GM21529 (cell line): ENCODE measurements at regions not wholly inside any gene's neighbourhood (a gene's known extent, or its start where the extent isn't known, plus 50 kb on each side); places are given as distances from the start of the nearest gene placed in this dataset.

Experiments used
- ATAC-seq: cut with Tn5 transposase; IDR thresholded peaks from one replicate; pipeline ENCODE4 v1.9.1; 2021; ENCODE audit not compliant: unreplicated experiment

GRCh38 chr3:180332608-180333007 lies 269.4 kb upstream of the TTC14 start:
- peak; percentile 57 for ATAC-seq

GRCh38 chr3:180335050-180335449 lies 266.9 kb upstream of the TTC14 start:
- ATAC-seq: no peak

- no peak for ATAC-seq
Measured at GRCh38 chr3:180340395-180340794, 261.6 kb upstream of the TTC14 start.

- ATAC-seq: no peak
Measured at GRCh38 chr3:180341516-180341915, 260.4 kb upstream of the TTC14 start.

- no peak for ATAC-seq
Measured at GRCh38 chr3:180351601-180352000, 250.4 kb upstream of the TTC14 start.

GRCh38 chr3:180352261-180352660 lies 249.7 kb upstream of the TTC14 start:
- ATAC-seq: no peak

GRCh38 chr3:180354214-180354613 lies 247.7 kb upstream of the TTC14 start:
- ATAC-seq: no peak

GRCh38 chr3:180358179-180358578 lies 243.8 kb upstream of the TTC14 start:
- no peak for ATAC-seq

- no peak for ATAC-seq
Measured at GRCh38 chr3:180359061-180359952, 242.7 kb upstream of the TTC14 start.

- ATAC-seq: no peak
Measured at GRCh38 chr3:180359953-180360279, 242.0 kb upstream of the TTC14 start.

GRCh38 chr3:180362081-180362480 lies 239.9 kb upstream of the TTC14 start:
- no peak for ATAC-seq

GRCh38 chr3:180375831-180376230 lies 226.1 kb upstream of the TTC14 start:
- no peak for ATAC-seq

- no peak for ATAC-seq
Measured at GRCh38 chr3:180378496-180378895, 223.5 kb upstream of the TTC14 start.

- no peak for ATAC-seq
Measured at GRCh38 chr3:180382638-180383180, 219.3 kb upstream of the TTC14 start.

- no peak for ATAC-seq
Measured at GRCh38 chr3:180383332-180384020, 218.5 kb upstream of the TTC14 start.

GRCh38 chr3:180390313-180390712 lies 211.7 kb upstream of the TTC14 start:
- no peak for ATAC-seq

- no peak for ATAC-seq
Measured at GRCh38 chr3:180391001-180391400, 211.0 kb upstream of the TTC14 start.

GRCh38 chr3:180401226-180401625 lies 200.7 kb upstream of the TTC14 start:
- ATAC-seq: no peak

GRCh38 chr3:180402471-180403073 lies 199.4 kb upstream of the TTC14 start:
- ATAC-seq: no peak

GRCh38 chr3:180403156-180403555 lies 198.8 kb upstream of the TTC14 start:
- no peak for ATAC-seq

- ATAC-seq: no peak
Measured at GRCh38 chr3:180408654-180409053, 193.3 kb upstream of the TTC14 start.

GRCh38 chr3:180409170-180409569 lies 192.8 kb upstream of the TTC14 start:
- no peak for ATAC-seq
